HEK293T (cell line): ENCODE measurements at regions not wholly inside any gene's neighbourhood (a gene's known extent, or its start where the extent isn't known, plus 50 kb on each side); places are given as distances from the start of the nearest gene placed in this dataset.

ENCODE experiments used
- CTCF ChIA-PET: fragments of 350-600 bp; formaldehyde crosslinking; extraction: SDS; loops from one replicate; lab custom pipeline; 2021; ENCODE audit warnings: antibody characterized with exemption, inconsistent platforms; lab: Yijun Ruan, JAX
- POLR2A ChIA-PET: fragments of 350-600 bp; formaldehyde crosslinking; extraction: SDS; loops from one replicate; lab custom pipeline; 2020; ENCODE audit warnings: antibody characterized with exemption, inconsistent platforms; lab: Yijun Ruan, JAX
- DNase-seq: peaks from one replicate; pipeline ENCODE4 v3.0.0; 2012; ENCODE audit warnings: mixed read lengths; ENCODE audit errors: extremely low spot score
- ARNT ChIP-seq: fragments of 450-650 bp; IDR thresholded peaks from 2 replicates; pipeline ENCODE4 v1.6.1; 2017; ENCODE audit warnings: mild to moderate bottlenecking
- BHLHE40 ChIP-seq: fragments of 450-650 bp; IDR thresholded peaks from 2 replicates; pipeline ENCODE4 v1.6.1; 2016; ENCODE audit warnings: mild to moderate bottlenecking, moderate library complexity, borderline replicate concordance
- CTBP1 ChIP-seq: fragments of 450-650 bp; IDR thresholded peaks from 2 replicates; pipeline ENCODE4 v1.6.1; 2016; ENCODE audit warnings: borderline replicate concordance
- ELF4 ChIP-seq: fragments of 450-650 bp; IDR thresholded peaks from 2 replicates; pipeline ENCODE4 v1.6.1; 2017; ENCODE audit warnings: antibody characterized with exemption
- FOXA1 ChIP-seq: fragments of 450-650 bp; IDR thresholded peaks from 2 replicates; pipeline ENCODE4 v1.6.1; 2016; ENCODE audit warnings: mild to moderate bottlenecking
- FOXK2 ChIP-seq: fragments of 450-650 bp; IDR thresholded peaks from 2 replicates; pipeline ENCODE4 v1.6.1; 2016; ENCODE audit warnings: mild to moderate bottlenecking
- FOXM1 ChIP-seq: fragments of 450-650 bp; IDR thresholded peaks from 2 replicates; pipeline ENCODE4 v1.6.1; 2017; ENCODE audit warnings: mild to moderate bottlenecking, borderline replicate concordance
- HDGF ChIP-seq: fragments of 450-650 bp; IDR thresholded peaks from 2 replicates; pipeline ENCODE4 v1.6.1; 2017; ENCODE audit warnings: antibody characterized with exemption, borderline replicate concordance
- L3MBTL2 ChIP-seq: fragments of 450-650 bp; conservative IDR thresholded peaks from 2 replicates; pipeline ENCODE4 v1.6.1; 2016; ENCODE audit warnings: mild to moderate bottlenecking
- LEF1 ChIP-seq: fragments of 450-650 bp; IDR thresholded peaks from 2 replicates; pipeline ENCODE4 v1.6.1; 2017; ENCODE audit warnings: mild to moderate bottlenecking, borderline replicate concordance
- NFRKB ChIP-seq: fragments of 450-650 bp; IDR thresholded peaks from 2 replicates; pipeline ENCODE4 v1.6.1; 2016; ENCODE audit warnings: mild to moderate bottlenecking, moderate library complexity
- PKNOX1 ChIP-seq: fragments of 450-650 bp; IDR thresholded peaks from 2 replicates; pipeline ENCODE4 v1.6.1; 2016
- SP1 ChIP-seq: fragments of 450-650 bp; IDR thresholded peaks from 2 replicates; pipeline ENCODE4 v1.6.1; 2017
- SUZ12 ChIP-seq: fragments of 450-650 bp; IDR thresholded peaks from 2 replicates; pipeline ENCODE4 v1.6.1; 2016; ENCODE audit warnings: mild to moderate bottlenecking
- TARDBP ChIP-seq: fragments of 450-650 bp; IDR thresholded peaks from 2 replicates; pipeline ENCODE4 v1.6.1; 2016
- ZNF384 ChIP-seq: fragments of 450-650 bp; IDR thresholded peaks from 2 replicates; pipeline ENCODE4 v1.6.1; 2016

- POLR2A ChIA-PET = no interaction called here
- TF ChIP-seq LEF1 (no peak), ZNF384 (no peak), ARNT (no peak), PKNOX1 (no peak), BHLHE40 (no peak), L3MBTL2 (no peak), CTBP1 (no peak), FOXM1 (no peak), ELF4 (no peak), SUZ12 (no peak), TARDBP (no peak), HDGF (no peak), SP1 (no peak), NFRKB (no peak)
- CTCF ChIA-PET = no interaction called here
Measured at GRCh38 chr1:237975376-237975775, 84.7 kb upstream of the ZP4 start.

GRCh38 chr1:237972186-237972585, 81.5 kb upstream of the ZP4 start:
- ChIA-PET CTCF (no interaction called here), POLR2A (no interaction called here)
- no peak for TF ChIP-seq ARNT
- no peak for TF ChIP-seq LEF1
- TF ChIP-seq SP1 = no peak
- no peak for TF ChIP-seq FOXK2
- TF ChIP-seq NFRKB = no peak
- DNase-seq = no peak

More at GRCh38 chr1:237975376-237975775, 84.7 kb upstream of the ZP4 start:
- no peak for DNase-seq

- TF ChIP-seq PKNOX1 (no peak), FOXM1 (no peak), FOXA1 (no peak), TARDBP (no peak), NFRKB (no peak), LEF1 (no peak), ZNF384 (no peak), SP1 (no peak), ELF4 (no peak), FOXK2 (no peak), ARNT (no peak)
- ChIA-PET POLR2A (no interaction called here), CTCF (no interaction called here)
- DNase-seq = no peak
Measured at GRCh38 chr1:237962985-237963384, 72.3 kb upstream of the ZP4 start.

GRCh38 chr1:237961754-237962153, 71.0 kb upstream of the ZP4 start:
- ChIA-PET POLR2A (no interaction called here), CTCF (no interaction called here)
- TF ChIP-seq BHLHE40 (no peak), TARDBP (no peak), HDGF (no peak), FOXM1 (no peak), PKNOX1 (no peak), CTBP1 (no peak), L3MBTL2 (no peak), ARNT (no peak), ELF4 (no peak), ZNF384 (no peak)
- DNase-seq = no peak

- DNase-seq = no peak
- TF ChIP-seq ARNT (no peak), ELF4 (no peak)
- CTCF ChIA-PET = interaction anchor here (0.7 kb wide), 1 partner anchor 1713 kb away, joined by 5 read pairs; no protein-coding TSS in a partner anchor
- POLR2A ChIA-PET = no interaction called here
Measured at GRCh38 chr1:237959838-237960237, 69.1 kb upstream of the ZP4 start.

GRCh38 chr1:237953238-237953637, 62.5 kb upstream of the ZP4 start:
- TF ChIP-seq PKNOX1 (no peak), SUZ12 (no peak), ZNF384 (no peak), BHLHE40 (no peak), SP1 (no peak), TARDBP (no peak), ELF4 (no peak), NFRKB (no peak), HDGF (no peak)
- ChIA-PET CTCF (no interaction called here), POLR2A (no interaction called here)
- no peak for DNase-seq
